NCI-H1436 (cell line): ENCODE measurements at regions not wholly inside any gene's neighbourhood (a gene's known extent, or its start where the extent isn't known, plus 50 kb on each side); places are given as distances from the start of the nearest gene placed in this dataset.
"Not testable (repeated sequence)": the region's sequence is repeated elsewhere in the genome, so short reads cannot be mapped to it uniquely, and the experiment has no call there.

Experiments used
- DNase-seq: peaks from one replicate; lab custom pipeline; 2025; lab: John Stamatoyannopoulos, UW

DNA sequence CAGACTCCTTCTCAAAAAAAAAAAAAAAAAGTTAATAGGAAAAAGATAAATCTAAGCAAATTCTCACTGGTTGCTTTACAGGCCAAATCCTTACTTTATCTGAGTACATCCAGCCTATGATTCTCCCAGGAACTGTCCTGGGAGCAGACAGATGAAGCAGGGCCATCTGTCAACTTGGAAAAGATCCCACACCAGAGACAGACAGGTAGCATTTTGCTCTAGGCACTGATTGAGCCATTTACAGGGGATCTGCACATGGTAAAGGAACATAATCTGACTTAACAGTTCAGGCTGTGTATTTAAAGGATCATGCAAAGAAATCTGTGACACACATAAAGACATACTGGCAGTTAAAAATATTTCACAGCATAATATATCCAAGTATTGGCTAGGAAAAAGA lies 1006.5 kb downstream of the TBL1XR1 start:
- no peak for DNase-seq

- DNase-seq: no peak
Measured at GRCh38 chr3:176183181-176183580, 1014.1 kb downstream of the TBL1XR1 start.

DNA sequence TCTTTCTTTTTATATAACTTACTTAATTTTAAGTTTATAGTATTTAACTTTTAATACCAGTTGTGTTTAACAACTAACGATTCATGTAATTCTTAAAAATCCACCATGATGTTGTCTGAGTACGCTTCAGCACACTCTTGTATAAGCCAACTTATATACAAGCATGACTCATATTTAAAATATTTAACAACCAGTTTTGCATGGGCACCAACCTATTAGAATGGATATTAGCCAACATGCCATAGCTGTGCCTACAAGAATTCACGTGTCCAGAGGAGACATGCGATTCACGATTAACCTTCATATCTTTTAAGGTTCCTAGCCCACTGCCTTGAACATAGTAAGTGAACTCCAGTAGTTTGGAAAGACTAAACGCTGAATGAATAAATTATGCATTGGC lies 1023.2 kb downstream of the TBL1XR1 start:
- no peak for DNase-seq

DNA sequence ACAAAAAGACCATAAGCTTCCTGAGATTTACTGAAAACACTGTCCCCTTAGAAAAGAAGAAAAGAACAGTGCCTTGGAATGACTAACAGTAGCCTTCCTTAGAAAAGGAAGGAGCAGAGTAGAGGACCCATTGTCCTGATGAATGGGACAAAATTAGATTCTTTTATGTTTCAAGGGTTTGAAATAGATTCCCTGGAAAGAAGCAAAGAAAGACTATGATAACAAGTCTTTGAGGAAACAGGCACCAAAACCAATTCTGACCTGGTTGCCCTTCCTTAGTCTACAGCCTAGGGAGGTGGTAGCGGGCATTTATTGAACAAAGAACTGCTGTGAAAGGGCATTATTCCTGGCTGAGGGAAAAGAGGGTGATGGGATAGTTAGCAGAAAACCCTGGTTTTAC lies 1024.8 kb downstream of the TBL1XR1 start:
- DNase-seq: no peak

DNA sequence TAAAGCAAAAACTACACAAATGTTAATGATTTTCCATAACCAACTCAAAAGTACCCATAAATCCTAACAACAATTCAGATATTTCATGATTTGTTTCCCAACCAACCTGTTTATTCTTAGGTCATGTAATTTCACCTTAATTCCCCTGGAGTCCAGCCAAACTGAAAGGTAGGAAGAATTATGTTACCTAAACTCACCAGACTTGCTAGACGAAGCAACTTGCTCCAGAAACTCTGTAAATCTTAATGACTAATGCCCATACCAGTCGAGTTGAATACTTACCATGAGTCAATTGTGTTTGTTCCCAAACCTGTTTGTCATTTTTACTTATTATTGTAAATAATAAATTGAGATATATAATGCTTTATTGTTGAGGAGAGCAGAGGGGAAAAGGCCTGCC lies 1030.0 kb downstream of the TBL1XR1 start:
- DNase-seq: no peak

- DNase-seq: no peak
Measured at GRCh38 chr3:176160997-176161396, 1036.3 kb downstream of the TBL1XR1 start.

- DNase-seq: no peak
Measured at GRCh38 chr3:176159796-176160195, 1037.5 kb downstream of the TBL1XR1 start.

- DNase-seq: no peak
Measured at GRCh38 chr3:176155012-176155411, 1042.3 kb downstream of the TBL1XR1 start.

DNA sequence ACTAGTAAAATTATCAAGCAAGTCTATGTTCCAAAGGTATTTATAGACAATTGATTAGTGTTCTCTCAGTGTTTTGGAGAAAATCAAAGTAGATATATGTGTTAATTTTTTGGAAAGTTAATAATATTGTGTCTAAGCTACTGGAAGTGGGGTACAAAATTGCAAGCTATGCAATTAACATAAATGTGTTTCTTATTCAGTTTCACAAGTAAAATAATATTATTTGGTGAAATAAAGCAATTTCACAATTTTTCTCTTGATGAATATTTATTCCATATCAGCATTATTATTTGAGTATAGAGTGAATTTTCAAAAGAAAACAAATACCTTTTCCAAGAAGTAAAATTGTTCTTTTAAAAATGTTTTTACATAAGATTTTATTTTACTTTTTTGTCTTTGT lies 1047.7 kb downstream of the TBL1XR1 start:
- DNase-seq: no peak

DNA sequence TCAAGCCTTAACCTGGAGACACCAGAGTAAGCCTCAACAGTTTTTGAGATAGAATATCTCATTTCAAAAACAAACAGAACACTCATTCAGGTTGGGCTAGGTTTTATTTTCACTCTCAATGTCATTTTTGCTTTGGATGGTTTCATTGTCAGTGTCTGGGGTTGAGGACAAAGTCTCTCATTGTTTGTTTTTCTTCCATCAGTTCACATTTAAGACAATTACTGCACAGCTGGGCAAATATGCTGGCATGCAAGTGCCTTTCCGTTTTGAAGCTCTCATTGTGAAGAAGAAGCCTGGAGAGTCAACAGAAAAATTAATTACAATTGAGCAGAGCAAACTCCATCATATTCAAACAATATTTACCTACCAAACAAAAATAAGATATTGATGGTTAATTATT lies 1050.0 kb downstream of the TBL1XR1 start:
- DNase-seq: peak; percentile 95

DNA sequence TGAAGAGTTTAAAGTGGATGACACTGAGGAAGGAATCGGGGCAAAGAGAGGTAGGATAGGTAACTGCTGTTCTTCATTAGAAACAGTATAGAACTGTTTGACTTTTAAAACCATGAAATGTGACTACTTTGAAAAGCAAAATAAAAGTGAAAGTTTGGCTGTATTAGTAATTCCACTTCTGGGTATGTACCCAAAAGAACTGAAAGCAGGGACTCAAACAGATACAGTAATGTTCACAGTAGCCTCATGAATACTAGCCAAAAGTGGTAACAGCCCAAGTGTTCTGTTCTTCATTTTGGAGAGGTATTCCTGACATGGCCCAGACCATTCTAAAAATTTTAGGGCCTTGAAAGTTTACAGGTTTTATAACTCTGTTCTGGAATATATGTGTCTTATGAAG lies 1055.4 kb downstream of the TBL1XR1 start:
- DNase-seq: no peak

DNA sequence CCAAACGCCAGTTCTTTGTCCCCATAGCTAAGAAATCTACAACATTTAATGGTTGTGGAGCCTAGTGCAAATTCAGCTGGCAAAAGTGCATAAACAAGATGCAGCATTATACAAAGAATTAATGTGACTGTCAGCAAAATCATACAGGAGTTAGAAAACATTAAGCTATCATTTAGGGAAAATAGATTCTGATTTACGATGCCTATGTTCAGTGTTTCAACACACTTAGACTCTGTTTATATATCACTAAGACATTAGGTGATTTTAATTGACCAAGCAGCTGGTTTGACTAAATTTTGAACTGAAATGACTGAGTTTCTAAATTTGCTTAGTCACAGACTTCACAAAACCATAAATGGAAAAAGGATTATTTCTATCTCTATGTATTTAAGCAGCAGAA lies 1076.8 kb downstream of the TBL1XR1 start:
- peak; percentile 75 for DNase-seq

- no peak for DNase-seq
Measured at GRCh38 chr3:176119826-176120225, 1077.5 kb downstream of the TBL1XR1 start.

- DNase-seq: no peak
Measured at GRCh38 chr3:176106380-176106779, 1090.9 kb downstream of the TBL1XR1 start.

DNA sequence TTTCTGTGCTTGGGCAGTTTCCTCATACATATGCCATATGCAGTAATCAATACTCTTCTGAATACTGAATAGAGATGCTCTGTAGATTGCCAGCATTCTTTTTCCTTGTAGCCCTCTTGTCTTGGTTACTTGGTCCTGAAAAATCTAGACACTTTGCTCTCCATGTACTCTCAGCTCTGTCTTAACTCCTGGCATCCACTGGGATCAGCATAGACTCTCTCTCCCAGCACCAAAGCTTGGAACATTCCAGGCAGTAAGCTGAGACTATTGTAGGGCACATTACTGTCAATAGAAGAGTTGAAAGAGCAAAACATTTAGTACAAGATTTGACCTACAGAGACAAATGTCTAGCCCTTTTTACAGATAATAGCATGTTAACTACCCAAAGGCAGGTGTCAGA lies 1100.3 kb downstream of the TBL1XR1 start:
- DNase-seq: no peak

GRCh38 chr3:176093892-176094291 lies 1103.4 kb downstream of the TBL1XR1 start:
- not testable (repeated sequence) for DNase-seq

- DNase-seq: no peak
Measured at GRCh38 chr3:176090727-176091126, 1106.6 kb downstream of the TBL1XR1 start.

GRCh38 chr3:176088962-176089383 lies 1108.3 kb downstream of the TBL1XR1 start:
- no peak for DNase-seq

DNA sequence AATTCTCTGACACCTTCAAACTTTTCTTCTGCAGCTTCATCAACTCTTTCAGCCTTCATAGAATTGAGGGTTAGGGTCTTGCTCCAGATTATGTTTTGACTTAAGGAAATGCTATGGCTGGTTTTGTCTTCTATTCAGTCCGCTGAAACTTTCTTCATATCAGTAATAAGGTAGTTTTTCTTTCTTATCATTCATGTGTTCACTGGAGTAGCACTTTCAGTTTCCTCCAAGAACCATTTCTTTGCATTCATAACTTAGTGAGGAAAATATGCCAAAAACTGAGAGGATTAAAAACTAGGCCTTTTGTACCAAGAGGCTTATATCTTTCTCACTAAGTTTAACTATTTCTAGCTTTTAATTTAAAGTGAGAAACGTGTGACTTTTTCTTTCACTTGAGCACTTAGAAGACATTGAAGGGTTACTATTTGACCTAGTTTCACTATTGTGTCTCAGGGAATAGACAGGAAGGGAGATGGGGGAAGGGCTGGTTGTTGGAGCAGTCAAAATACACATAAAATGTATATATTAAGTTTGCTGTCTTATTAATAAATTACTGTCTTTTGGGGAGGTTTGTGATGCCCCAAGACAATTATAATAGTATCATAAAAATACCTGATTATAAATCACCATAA lies 1110.1 kb downstream of the TBL1XR1 start:
- DNase-seq: no peak

GRCh38 chr3:176079785-176080184 lies 1117.5 kb downstream of the TBL1XR1 start:
- DNase-seq: no peak

GRCh38 chr3:176078906-176079305 lies 1118.4 kb downstream of the TBL1XR1 start:
- no peak for DNase-seq

DNA sequence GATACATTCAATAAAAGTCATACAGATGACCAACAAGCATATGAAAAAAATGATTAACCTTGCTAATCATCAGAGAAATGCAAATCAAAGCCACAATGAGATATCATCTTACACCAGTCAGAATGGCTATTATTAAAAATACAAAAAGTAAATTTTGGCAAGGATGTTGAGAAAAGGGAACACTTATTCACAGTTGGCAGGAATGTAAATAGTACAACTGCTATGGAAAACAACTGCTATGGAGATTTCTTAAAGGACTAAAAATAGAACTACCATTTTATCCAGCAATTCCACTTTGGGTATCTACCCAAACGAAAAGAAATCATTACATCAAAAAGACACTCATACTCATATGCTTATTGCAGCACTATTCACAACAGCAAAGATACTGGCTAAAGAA lies 1121.8 kb downstream of the TBL1XR1 start:
- no peak for DNase-seq

DNA sequence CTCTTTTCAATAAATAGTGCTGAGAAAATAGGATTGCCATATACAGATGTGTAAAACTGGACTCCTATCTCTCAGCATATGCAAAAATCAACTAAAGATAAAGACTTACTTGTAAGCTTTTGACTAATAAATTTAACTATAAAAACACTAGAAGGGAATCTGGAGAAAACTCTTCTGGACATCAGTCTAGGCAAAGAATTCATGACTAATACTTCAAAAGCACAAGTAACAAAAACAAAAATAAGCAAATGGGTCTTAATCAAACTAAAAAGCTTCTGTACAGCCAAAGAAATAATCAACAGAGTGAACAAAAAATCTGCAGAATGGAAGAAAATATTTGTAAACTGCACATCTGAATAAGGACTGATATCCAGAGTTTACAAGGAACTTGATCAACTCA lies 1122.2 kb downstream of the TBL1XR1 start:
- DNase-seq: no peak

- no peak for DNase-seq
Measured at GRCh38 chr3:176074096-176074495, 1123.2 kb downstream of the TBL1XR1 start.

DNA sequence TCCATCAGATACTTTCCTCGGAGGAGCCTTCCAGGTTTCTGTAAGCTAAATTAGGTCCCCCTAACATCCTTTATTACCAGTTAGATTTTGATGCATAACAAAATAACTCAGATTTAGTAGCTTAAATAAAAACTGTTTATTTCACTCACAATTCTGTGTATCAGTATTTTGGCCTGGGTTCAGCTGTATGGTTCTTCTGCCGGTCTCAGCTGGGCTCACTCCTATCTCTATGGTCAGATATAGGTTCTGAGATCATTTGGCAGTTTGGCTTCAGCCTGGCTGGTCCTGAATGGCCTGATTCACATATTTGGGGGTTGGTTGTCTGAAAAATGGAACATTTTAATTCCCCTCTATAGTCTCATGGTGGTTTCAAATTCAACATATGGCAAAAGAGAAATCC lies 1125.3 kb downstream of the TBL1XR1 start:
- no peak for DNase-seq
